HG03139 (cell line): ENCODE measurements at regions not wholly inside any gene's neighbourhood (a gene's known extent, or its start where the extent isn't known, plus 50 kb on each side); places are given as distances from the start of the nearest gene placed in this dataset.

Source experiments
- ATAC-seq: cut with Tn5 transposase; IDR thresholded peaks from one replicate; pipeline ENCODE4 v1.9.1; 2021; ENCODE audit not compliant: unreplicated experiment

- ATAC-seq, result no peak
These were observed 422.5 kb downstream of the CMPK2 start for GRCh38 chr2:6443061-6443823.

GRCh38 chr2:6444514-6444913 is 421.2 kb downstream of the CMPK2 start:
- ATAC-seq, result no peak

- no peak for ATAC-seq
These were observed 420.6 kb downstream of the CMPK2 start for GRCh38 chr2:6445156-6445555.

GRCh38 chr2:6446938-6447608 is 418.6 kb downstream of the CMPK2 start:
- no peak for ATAC-seq

GRCh38 chr2:6448893-6449292 is 416.8 kb downstream of the CMPK2 start:
- no peak for ATAC-seq

- no peak for ATAC-seq
These were observed 416.4 kb downstream of the CMPK2 start for GRCh38 chr2:6449343-6449742.

- no peak for ATAC-seq
These were observed 412.8 kb downstream of the CMPK2 start for GRCh38 chr2:6452702-6453481.

GRCh38 chr2:6454286-6454990 is 411.3 kb downstream of the CMPK2 start:
- no peak for ATAC-seq

GRCh38 chr2:6459138-6459537 is 406.6 kb downstream of the CMPK2 start:
- no peak for ATAC-seq

- ATAC-seq, result no peak
These were observed 395.2 kb downstream of the CMPK2 start for GRCh38 chr2:6470518-6470917.

- no peak for ATAC-seq
These were observed 394.3 kb downstream of the CMPK2 start for GRCh38 chr2:6471419-6471818.

GRCh38 chr2:6474161-6475140 is 391.3 kb downstream of the CMPK2 start:
- no peak for ATAC-seq

- ATAC-seq, result no peak
These were observed 390.4 kb downstream of the CMPK2 start for GRCh38 chr2:6475155-6475940.

- no peak for ATAC-seq
These were observed 385.2 kb downstream of the CMPK2 start for GRCh38 chr2:6480514-6480913.

GRCh38 chr2:6482256-6482655 is 383.5 kb downstream of the CMPK2 start:
- ATAC-seq, result no peak

- no peak for ATAC-seq
These were observed 377.9 kb downstream of the CMPK2 start for GRCh38 chr2:6487765-6488164.

GRCh38 chr2:6492573-6492972 is 373.1 kb downstream of the CMPK2 start:
- no peak for ATAC-seq

GRCh38 chr2:6493266-6493665 is 372.4 kb downstream of the CMPK2 start:
- ATAC-seq, result no peak

GRCh38 chr2:6493669-6494068 is 372.0 kb downstream of the CMPK2 start:
- no peak for ATAC-seq
